Right lobe of liver (tissue), 4 donors: ENCODE measurements at regions not wholly inside any gene's neighbourhood (a gene's known extent, or its start where the extent isn't known, plus 50 kb on each side); places are given as distances from the start of the nearest gene placed in this dataset.
"Not testable (repeated sequence)": the region's sequence is repeated elsewhere in the genome, so short reads cannot be mapped to it uniquely, and the experiment has no call there.

ENCODE experiments used
- CTCF ChIP-seq, 4 donors: fragments of 200-600 bp in 3 of 4; fragments of 450-650 bp in 1 of 4; IDR thresholded peaks; one replicate each; pipeline versions ENCODE4 v1.5.1 to v1.8.0; 2016 to 2022; ENCODE audit warnings: antibody characterized with exemption in 4 of 4, mild to moderate bottlenecking in 2 of 4
- POLR2A ChIP-seq: fragments of 450-650 bp; IDR thresholded peaks from one replicate; pipeline ENCODE4 v1.6.1; 2017; ENCODE audit warnings: antibody characterized with exemption, mild to moderate bottlenecking
- donor health status: DM: no; HTN: no; CAD: no.
- donor health status: DM: no; HTN: no; CAD: no.
- donor health status: DM: no; HTN: yes; CAD: no.

GRCh38 chr15:45817578-45817977, 182.7 kb downstream of the SQOR start:
- TF ChIP-seq CTCF (IDR thresholded peaks at IDR 0.05); POLR2A: not testable (repeated sequence)
